IMR-90 (cell line): ENCODE measurements at regions not wholly inside any gene's neighbourhood (a gene's known extent, or its start where the extent isn't known, plus 50 kb on each side); places are given as distances from the start of the nearest gene placed in this dataset.

Source experiments
- ATAC-seq: fragments of 200-7000 bp; cut with Tn5 transposase; 2 replicates; pipeline ENCODE4 v1.9.1; 2020; ENCODE audit warnings: low read depth, mild to moderate bottlenecking, moderate library complexity
- BruUV-seq: library from RNA; stranded (reverse); fragments of 400-500 nt; replicated peaks from 2 replicates; lab custom pipeline; 2021; lab: Mats Ljungman, UMichigan
- CTCF ChIA-PET: fragments of 300-600 bp; formaldehyde crosslinking; extraction: SDS; loops from one replicate; lab custom pipeline; 2021; ENCODE audit warnings: antibody characterized with exemption; lab: Yijun Ruan, JAX
- POLR2A ChIA-PET: fragments of 300-600 bp; sonication (Branson Sonifier 250); formaldehyde crosslinking; loops from one replicate; lab custom pipeline; 2022; ENCODE audit warnings: antibody characterized with exemption; ENCODE audit not compliant: unreplicated experiment; lab: Charles Lee
- DNase-seq: peaks from one replicate; pipeline ENCODE4 v3.0.0; 2013
- H2AFZ ChIP-seq: replicated peaks from 2 replicates; pipeline ENCODE3; 2013; ENCODE audit warnings: low read length, mild to moderate bottlenecking; ENCODE audit not compliant: poor library complexity
- H2AK5ac ChIP-seq: 2 replicates; pipeline ENCODE4 v1.6.1; 2013; ENCODE audit warnings: low read depth, low read length, inconsistent platforms
- H2AK9ac ChIP-seq: replicated peaks from 2 replicates; pipeline ENCODE3; 2013; ENCODE audit warnings: mild to moderate bottlenecking, low read depth, low read length, moderate library complexity; ENCODE audit not compliant: poor library complexity
- H2BK120ac ChIP-seq: 2 replicates; pipeline ENCODE4 v1.6.1; 2013; ENCODE audit warnings: low read depth, low read length, inconsistent platforms
- H2BK15ac ChIP-seq: 3 replicates; pipeline ENCODE4 v1.6.1; 2013; ENCODE audit warnings: low read depth, low read length, inconsistent platforms
- H2BK20ac ChIP-seq: 2 replicates; pipeline ENCODE4 v1.6.1; 2013; ENCODE audit warnings: low read depth, mild to moderate bottlenecking, inconsistent platforms, low read length, moderate library complexity
- H2BK5ac ChIP-seq: 2 replicates; pipeline ENCODE4 v1.6.1; 2013; ENCODE audit warnings: mild to moderate bottlenecking, low read depth, low read length, inconsistent platforms; ENCODE audit not compliant: poor library complexity, severe bottlenecking
- H3K14ac ChIP-seq: replicated peaks from 2 replicates; pipeline ENCODE4 v1.6.1; 2013; ENCODE audit warnings: low read depth, low read length, inconsistent platforms
- H3K18ac ChIP-seq: 2 replicates; pipeline ENCODE4 v1.6.1; 2013; ENCODE audit warnings: low read depth, low read length, control low read depth
- H3K23ac ChIP-seq: 2 replicates; pipeline ENCODE4 v1.6.1; 2013; ENCODE audit warnings: low read depth, low read length, inconsistent platforms
- H3K27ac ChIP-seq: 2 replicates; pipeline ENCODE4 v1.5.1; 2013; ENCODE audit warnings: mild to moderate bottlenecking, control low read depth, low read length; ENCODE audit not compliant: insufficient read depth
- H3K27me3 ChIP-seq: 2 replicates; pipeline ENCODE4 v1.6.1; 2013; ENCODE audit warnings: low read length; ENCODE audit not compliant: control insufficient read depth, insufficient read depth
- H3K36me3 ChIP-seq: 2 replicates; pipeline ENCODE4 v1.6.1; 2013; ENCODE audit warnings: low read length, mixed read lengths; ENCODE audit not compliant: control insufficient read depth, insufficient read depth
- H3K4ac ChIP-seq: 2 replicates; pipeline ENCODE4 v1.6.1; 2013; ENCODE audit warnings: low read depth, low read length, inconsistent platforms
- H3K4me1 ChIP-seq: 2 replicates; pipeline ENCODE4 v1.6.1; 2013; ENCODE audit warnings: low read length, mixed read lengths; ENCODE audit not compliant: control insufficient read depth, insufficient read depth
- H3K4me2 ChIP-seq: 2 replicates; pipeline ENCODE4 v1.6.1; 2013; ENCODE audit warnings: low read depth, mild to moderate bottlenecking, control low read depth, low read length, moderate library complexity
- H3K4me3 ChIP-seq: 2 replicates; pipeline ENCODE4 v1.5.1; 2013; ENCODE audit warnings: low read depth, mild to moderate bottlenecking, control low read depth, low read length, moderate library complexity; ENCODE audit not compliant: insufficient read depth
- H3K56ac ChIP-seq: 2 replicates; pipeline ENCODE4 v1.6.1; 2013; ENCODE audit warnings: low read length, inconsistent platforms; ENCODE audit not compliant: insufficient read depth; ENCODE audit errors: extremely low read depth
- H3K79me1 ChIP-seq, 2 experiments: 2 replicates each; pipeline ENCODE4 v1.6.1; 2013; ENCODE audit warnings: low read length in 2 of 2, inconsistent platforms in 1 of 2, low read depth in 1 of 2
- H3K9ac ChIP-seq: 2 replicates; pipeline ENCODE4 v1.6.1; 2013; ENCODE audit warnings: low read depth, low read length, control low read depth
- H3K9me1 ChIP-seq: 2 replicates; pipeline ENCODE4 v1.6.1; 2013; ENCODE audit warnings: low read length, inconsistent platforms; ENCODE audit not compliant: insufficient read depth
- H3K9me3 ChIP-seq: 2 replicates; pipeline ENCODE4 v1.6.1; 2013; ENCODE audit warnings: low read length; ENCODE audit not compliant: control insufficient read depth, insufficient read depth
- H4K20me1 ChIP-seq: 2 replicates; pipeline ENCODE4 v1.6.1; 2013; ENCODE audit warnings: low read length, inconsistent platforms; ENCODE audit not compliant: insufficient read depth
- H4K5ac ChIP-seq: 2 replicates; pipeline ENCODE4 v1.6.1; 2013; ENCODE audit warnings: mild to moderate bottlenecking, low read depth, low read length, control low read depth
- H4K8ac ChIP-seq, 2 experiments: 2 replicates each; pipeline ENCODE4 v1.6.1; 2013; ENCODE audit warnings: low read depth in 2 of 2, low read length in 2 of 2, control low read depth in 1 of 2, inconsistent platforms in 1 of 2
- H4K91ac ChIP-seq: 2 replicates; pipeline ENCODE4 v1.6.1; 2013; ENCODE audit warnings: low read depth, low read length, inconsistent platforms; ENCODE audit not compliant: insufficient read depth
- BHLHE40 ChIP-seq: fragments of 150-350 bp; IDR thresholded peaks from 2 replicates; pipeline ENCODE4 v1.6.1; 2016; ENCODE audit warnings: mild to moderate bottlenecking, low read depth, low read length
- CHD1 ChIP-seq: IDR thresholded peaks from 2 replicates; pipeline ENCODE4 v1.6.1; 2012; ENCODE audit warnings: low read depth, low read length, improper control_type of control experiment
- CTCF ChIP-seq: conservative IDR thresholded peaks from 2 replicates; pipeline ENCODE4 v1.5.1; 2012; ENCODE audit warnings: mild to moderate bottlenecking, low read depth, low read length, improper control_type of control experiment
- ELK1 ChIP-seq: fragments of 150-350 bp; IDR thresholded peaks from 2 replicates; pipeline ENCODE4 v1.6.1; 2016; ENCODE audit warnings: low read depth, mild to moderate bottlenecking, low read length, moderate library complexity, borderline replicate concordance
- FOS ChIP-seq: fragments of 150-350 bp; IDR thresholded peaks from 2 replicates; pipeline ENCODE4 v1.6.1; 2016; ENCODE audit warnings: low read depth, low read length
- MAFK ChIP-seq: IDR thresholded peaks from 2 replicates; pipeline ENCODE4 v1.6.1; 2012; ENCODE audit warnings: low read depth, low read length, improper control_type of control experiment
- MAZ ChIP-seq: IDR thresholded peaks from 2 replicates; pipeline ENCODE4 v1.6.1; 2012; ENCODE audit warnings: low read depth, mild to moderate bottlenecking, low read length, improper control_type of control experiment, moderate library complexity, borderline replicate concordance
- MXI1 ChIP-seq: IDR thresholded peaks from 2 replicates; pipeline ENCODE4 v1.6.1; 2012; ENCODE audit warnings: low read depth, mild to moderate bottlenecking, low read length, moderate library complexity, borderline replicate concordance
- NFE2L2 ChIP-seq: fragments of 150-350 bp; IDR thresholded peaks from 2 replicates; pipeline ENCODE4 v1.6.1; 2016; ENCODE audit warnings: low read depth, mild to moderate bottlenecking, low read length
- POLR2A ChIP-seq: IDR thresholded peaks from 2 replicates; pipeline ENCODE4 v1.6.1; 2012; ENCODE audit warnings: mild to moderate bottlenecking, low read depth, low read length
- RCOR1 ChIP-seq: IDR thresholded peaks from 2 replicates; pipeline ENCODE4 v1.6.1; 2012; ENCODE audit warnings: mild to moderate bottlenecking, low read length, improper control_type of control experiment; ENCODE audit not compliant: insufficient replicate concordance
- RFX5 ChIP-seq: IDR thresholded peaks from 2 replicates; pipeline ENCODE4 v1.8.0; 2012; ENCODE audit warnings: low read depth, mild to moderate bottlenecking, low read length, moderate library complexity
- SMC3 ChIP-seq: fragments of 150-350 bp; IDR thresholded peaks from 2 replicates; pipeline ENCODE4 v1.6.1; 2016; ENCODE audit warnings: low read depth, mild to moderate bottlenecking, antibody characterized with exemption, low read length, moderate library complexity
- USF2 ChIP-seq: fragments of 150-350 bp; IDR thresholded peaks from 2 replicates; pipeline ENCODE4 v1.6.1; 2017; ENCODE audit warnings: mild to moderate bottlenecking, antibody characterized with exemption, low read length, low read depth
- WGBS, 2 experiments: methylation state at CpG; one replicate each; pipeline versions ENCODE4 v1.1.5 to v1.1.7; 2013; ENCODE audit warnings: missing lambda C conversion rate in 2 of 2; ENCODE audit not compliant: insufficient read length in 1 of 2; ENCODE audit errors: extremely low coverage in 2 of 2; 5-methylcytosine and 5-hydroxymethylcytosine counted together
- dilution Hi-C: fragments of 300-500 bp; cut with HindIII; formaldehyde crosslinking; loops from one replicate; pipeline ENCODE4 v1.14.3; 2018; ENCODE audit warnings: low sequenced_read_pairs; ENCODE audit not compliant: unreplicated experiment
- in situ Hi-C: fragments of 300-500 bp; cut with MboI; formaldehyde crosslinking; loops from 3 replicates; pipeline ENCODE4 v1.14.3; 2019; ENCODE audit warnings: low sequenced_read_pairs, inconsistent platforms, mixed read lengths
- intact Hi-C: fragments of 100-400 bp; cut with micrococcal nuclease; formaldehyde crosslinking; loops from 2 replicates; pipeline ENCODE4 v1.10.0; 2022

- Histone ChIP-seq H3K4me2 (no peak overlapping the region), H2AK9ac (no peak overlapping the region), H3K4ac (no peak overlapping the region), H2BK120ac (no peak overlapping the region), H3K27ac (no peak overlapping the region), H4K91ac (no peak overlapping the region), H3K4me3 (no peak overlapping the region), H3K79me1 (no peaks in the 10 kb centered on the region), H4K8ac (no peak overlapping the region), H3K27me3 (no peaks in the 10 kb centered on the region), H4K5ac (no peak overlapping the region), H2AFZ (no peak overlapping the region), H2BK20ac (no peak overlapping the region), H2BK5ac (no peak overlapping the region), H2BK15ac (no peak overlapping the region), H2AK5ac (no peak overlapping the region), H3K9me1 (no peaks in the 10 kb centered on the region), H3K18ac (no peak overlapping the region), H3K4me1 (peaks cover 1% of the 10 kb centered on the region; the same call in 1 of the 2 replicates), H3K56ac (no peak overlapping the region), H3K23ac (no peak overlapping the region), H4K20me1 (no peaks in the 10 kb centered on the region), H3K9ac (no peak overlapping the region), H3K9me3 (no peaks in the 10 kb centered on the region), H3K14ac (no peak overlapping the region), H3K36me3 (no peaks in the 10 kb centered on the region)
- no TSS peak for BruUV-seq
- in situ Hi-C loops = loop anchor here (25.0 kb wide), 1 partner anchor 1084 kb away; no protein-coding TSS in a partner anchor
- ATAC-seq = peak; percentile 68
- ChIA-PET POLR2A (no interaction called here), CTCF (no interaction called here)
- TF ChIP-seq NFE2L2 = no peak
- no peak for TF ChIP-seq POLR2A
- no peak for TF ChIP-seq RFX5
- TF ChIP-seq MAZ = no peak
- no peak for TF ChIP-seq MXI1
- no peak for TF ChIP-seq USF2
- no peak for TF ChIP-seq CHD1
- TF ChIP-seq ELK1 = no peak
- no peak for TF ChIP-seq RCOR1
- TF ChIP-seq BHLHE40 = no peak
- no peak for TF ChIP-seq CTCF
- no peak for TF ChIP-seq MAFK
- no peak for TF ChIP-seq SMC3
- no peak for TF ChIP-seq FOS
- intact Hi-C loops = no loop called here
- no CpG with 5 or more reads among the region's 1 CpG for WGBS, 2 experiments
- DNase-seq = peak; percentile 58
- dilution Hi-C loops = no loop called here
Measured at GRCh38 chr9:82621447-82621846, 441.5 kb downstream of the RASEF start.
